ENCODE measurements at regions not wholly inside any gene's neighbourhood (a gene's known extent, or its start where the extent isn't known, plus 50 kb on each side); places are given as distances from the start of the nearest gene placed in this dataset.
"Not testable (repeated sequence)": the region's sequence is repeated elsewhere in the genome, so short reads cannot be mapped to it uniquely, and the experiment has no call there.

- H3K27me3 ChIP-seq (ENCODE audit: control insufficient read depth in 3 of 3, insufficient read depth in 3 of 3, low read length in 3 of 3); H3K27ac ChIP-seq (ENCODE audit: low read depth, low read length); H3K9ac ChIP-seq (ENCODE audit: low read depth in 1 of 3, low read length in 3 of 3); H3K36me3 ChIP-seq (ENCODE audit: control insufficient read depth in 3 of 3, insufficient read depth in 3 of 3, low read length in 3 of 3); H3K4me3 ChIP-seq (ENCODE audit: low read length in 3 of 3); H3K9me3 ChIP-seq (ENCODE audit: control insufficient read depth in 3 of 3, low read length in 3 of 3); H3K4me1 ChIP-seq (ENCODE audit: control insufficient read depth in 3 of 3, insufficient read depth in 3 of 3, low read length in 3 of 3): not testable (repeated sequence)
Measured at GRCh38 chr21:28563933-28564332, 428.7 kb downstream of the LTN1 start.

GRCh38 chr21:28561772-28562171, 430.9 kb downstream of the LTN1 start:
- Histone ChIP-seq H3K36me3 (ENCODE audit: control insufficient read depth in 3 of 3, insufficient read depth in 3 of 3, low read length in 3 of 3) (no peaks in the 10 kb centered on the region), H3K27me3 (ENCODE audit: control insufficient read depth in 3 of 3, insufficient read depth in 3 of 3, low read length in 3 of 3) (no peaks in the 10 kb centered on the region), H3K4me3 (ENCODE audit: low read length in 3 of 3) (no peak overlapping the region), H3K4me1 (ENCODE audit: control insufficient read depth in 3 of 3, insufficient read depth in 3 of 3, low read length in 3 of 3) (no peaks in the 10 kb centered on the region), H3K9me3 (ENCODE audit: control insufficient read depth in 3 of 3, low read length in 3 of 3) (peaks cover 0 to 3% (median 0%) of the 10 kb centered on the region in 3 donors), H3K27ac (ENCODE audit: low read depth, low read length) (no peak overlapping the region), H3K9ac (ENCODE audit: low read depth in 1 of 3, low read length in 3 of 3) (no peak overlapping the region)

- Histone ChIP-seq H3K36me3 (ENCODE audit: control insufficient read depth in 3 of 3, insufficient read depth in 3 of 3, low read length in 3 of 3) (no peaks in the 10 kb centered on the region), H3K4me3 (ENCODE audit: low read length in 3 of 3) (no peak overlapping the region), H3K27ac (ENCODE audit: low read depth, low read length) (no peak overlapping the region), H3K9me3 (ENCODE audit: control insufficient read depth in 3 of 3, low read length in 3 of 3) (no peaks in the 10 kb centered on the region), H3K9ac (ENCODE audit: low read depth in 1 of 3, low read length in 3 of 3) (no peak overlapping the region), H3K27me3 (ENCODE audit: control insufficient read depth in 3 of 3, insufficient read depth in 3 of 3, low read length in 3 of 3) (no peaks in the 10 kb centered on the region), H3K4me1 (ENCODE audit: control insufficient read depth in 3 of 3, insufficient read depth in 3 of 3, low read length in 3 of 3) (no peaks in the 10 kb centered on the region)
Measured at GRCh38 chr21:28554660-28555475, 437.8 kb downstream of the LTN1 start.

GRCh38 chr21:28550057-28550825, 442.4 kb downstream of the LTN1 start:
- H3K9me3 ChIP-seq (ENCODE audit: control insufficient read depth in 3 of 3, low read length in 3 of 3) = no peaks in the 10 kb centered on the region
- no peaks in the 10 kb centered on the region for H3K4me1 ChIP-seq (ENCODE audit: control insufficient read depth in 3 of 3, insufficient read depth in 3 of 3, low read length in 3 of 3)
- no peak overlapping the region for H3K9ac ChIP-seq (ENCODE audit: low read depth in 1 of 3, low read length in 3 of 3)
- no peaks in the 10 kb centered on the region for H3K36me3 ChIP-seq (ENCODE audit: control insufficient read depth in 3 of 3, insufficient read depth in 3 of 3, low read length in 3 of 3)
- no peaks in the 10 kb centered on the region for H3K27me3 ChIP-seq (ENCODE audit: control insufficient read depth in 3 of 3, insufficient read depth in 3 of 3, low read length in 3 of 3)
- H3K27ac ChIP-seq (ENCODE audit: low read depth, low read length) = no peak overlapping the region
- no peak overlapping the region for H3K4me3 ChIP-seq (ENCODE audit: low read length in 3 of 3)

GRCh38 chr21:28548291-28548690, 444.4 kb downstream of the LTN1 start:
- Histone ChIP-seq H3K4me3 (ENCODE audit: low read length in 3 of 3) (no peak overlapping the region), H3K27me3 (ENCODE audit: control insufficient read depth in 3 of 3, insufficient read depth in 3 of 3, low read length in 3 of 3) (no peaks in the 10 kb centered on the region), H3K27ac (ENCODE audit: low read depth, low read length) (no peak overlapping the region), H3K9ac (ENCODE audit: low read depth in 1 of 3, low read length in 3 of 3) (no peak overlapping the region), H3K36me3 (ENCODE audit: control insufficient read depth in 3 of 3, insufficient read depth in 3 of 3, low read length in 3 of 3) (no peaks in the 10 kb centered on the region), H3K9me3 (ENCODE audit: control insufficient read depth in 3 of 3, low read length in 3 of 3) (no peaks in the 10 kb centered on the region), H3K4me1 (ENCODE audit: control insufficient read depth in 3 of 3, insufficient read depth in 3 of 3, low read length in 3 of 3) (no peaks in the 10 kb centered on the region)

- H3K27ac ChIP-seq (ENCODE audit: low read depth, low read length) = no peak overlapping the region
- no peaks in the 10 kb centered on the region for H3K9me3 ChIP-seq (ENCODE audit: control insufficient read depth in 3 of 3, low read length in 3 of 3)
- H3K27me3 ChIP-seq (ENCODE audit: control insufficient read depth in 3 of 3, insufficient read depth in 3 of 3, low read length in 3 of 3) = no peaks in the 10 kb centered on the region
- no peaks in the 10 kb centered on the region for H3K4me1 ChIP-seq (ENCODE audit: control insufficient read depth in 3 of 3, insufficient read depth in 3 of 3, low read length in 3 of 3)
- no peak overlapping the region for H3K4me3 ChIP-seq (ENCODE audit: low read length in 3 of 3)
- no peak overlapping the region for H3K9ac ChIP-seq (ENCODE audit: low read depth in 1 of 3, low read length in 3 of 3)
- no peaks in the 10 kb centered on the region for H3K36me3 ChIP-seq (ENCODE audit: control insufficient read depth in 3 of 3, insufficient read depth in 3 of 3, low read length in 3 of 3)
Measured at GRCh38 chr21:28547766-28548165, 444.9 kb downstream of the LTN1 start.

- Histone ChIP-seq H3K27ac (ENCODE audit: low read depth, low read length) (no peak overlapping the region), H3K27me3 (ENCODE audit: control insufficient read depth in 3 of 3, insufficient read depth in 3 of 3, low read length in 3 of 3) (no peaks in the 10 kb centered on the region), H3K9me3 (ENCODE audit: control insufficient read depth in 3 of 3, low read length in 3 of 3) (no peaks in the 10 kb centered on the region), H3K9ac (ENCODE audit: low read depth in 1 of 3, low read length in 3 of 3) (no peak overlapping the region), H3K36me3 (ENCODE audit: control insufficient read depth in 3 of 3, insufficient read depth in 3 of 3, low read length in 3 of 3) (no peaks in the 10 kb centered on the region), H3K4me3 (ENCODE audit: low read length in 3 of 3) (no peak overlapping the region), H3K4me1 (ENCODE audit: control insufficient read depth in 3 of 3, insufficient read depth in 3 of 3, low read length in 3 of 3) (no peaks in the 10 kb centered on the region)
Measured at GRCh38 chr21:28543975-28544374, 448.7 kb downstream of the LTN1 start.

- H3K9ac ChIP-seq (ENCODE audit: low read depth in 1 of 3, low read length in 3 of 3) = no peak overlapping the region
- H3K27ac ChIP-seq (ENCODE audit: low read depth, low read length) = no peak overlapping the region
- H3K9me3 ChIP-seq (ENCODE audit: control insufficient read depth in 3 of 3, low read length in 3 of 3) = no peaks in the 10 kb centered on the region
- no peaks in the 10 kb centered on the region for H3K36me3 ChIP-seq (ENCODE audit: control insufficient read depth in 3 of 3, insufficient read depth in 3 of 3, low read length in 3 of 3)
- no peak overlapping the region for H3K4me3 ChIP-seq (ENCODE audit: low read length in 3 of 3)
- no peaks in the 10 kb centered on the region for H3K4me1 ChIP-seq (ENCODE audit: control insufficient read depth in 3 of 3, insufficient read depth in 3 of 3, low read length in 3 of 3)
- H3K27me3 ChIP-seq (ENCODE audit: control insufficient read depth in 3 of 3, insufficient read depth in 3 of 3, low read length in 3 of 3) = no peaks in the 10 kb centered on the region
Measured at GRCh38 chr21:28541371-28542112, 451.1 kb downstream of the LTN1 start.

- Histone ChIP-seq H3K27me3 (ENCODE audit: control insufficient read depth in 3 of 3, insufficient read depth in 3 of 3, low read length in 3 of 3) (no peaks in the 10 kb centered on the region), H3K4me1 (ENCODE audit: control insufficient read depth in 3 of 3, insufficient read depth in 3 of 3, low read length in 3 of 3) (no peaks in the 10 kb centered on the region), H3K27ac (ENCODE audit: low read depth, low read length) (no peak overlapping the region), H3K36me3 (ENCODE audit: control insufficient read depth in 3 of 3, insufficient read depth in 3 of 3, low read length in 3 of 3) (no peaks in the 10 kb centered on the region), H3K4me3 (ENCODE audit: low read length in 3 of 3) (no peak overlapping the region), H3K9ac (ENCODE audit: low read depth in 1 of 3, low read length in 3 of 3) (no peak overlapping the region), H3K9me3 (ENCODE audit: control insufficient read depth in 3 of 3, low read length in 3 of 3) (no peaks in the 10 kb centered on the region)
Measured at GRCh38 chr21:28540514-28540913, 452.2 kb downstream of the LTN1 start.

- Histone ChIP-seq H3K27ac (ENCODE audit: low read depth, low read length) (no peak overlapping the region), H3K9ac (ENCODE audit: low read depth in 1 of 3, low read length in 3 of 3) (no peak overlapping the region), H3K9me3 (ENCODE audit: control insufficient read depth in 3 of 3, low read length in 3 of 3) (no peaks in the 10 kb centered on the region), H3K27me3 (ENCODE audit: control insufficient read depth in 3 of 3, insufficient read depth in 3 of 3, low read length in 3 of 3) (no peaks in the 10 kb centered on the region), H3K36me3 (ENCODE audit: control insufficient read depth in 3 of 3, insufficient read depth in 3 of 3, low read length in 3 of 3) (no peaks in the 10 kb centered on the region), H3K4me3 (ENCODE audit: low read length in 3 of 3) (no peak overlapping the region), H3K4me1 (ENCODE audit: control insufficient read depth in 3 of 3, insufficient read depth in 3 of 3, low read length in 3 of 3) (no peaks in the 10 kb centered on the region)
Measured at GRCh38 chr21:28539623-28539988, 453.1 kb downstream of the LTN1 start.

All from skeletal muscle tissue (tissue), 3 donors.